GM21619 (cell line): ENCODE measurements at regions not wholly inside any gene's neighbourhood (a gene's known extent, or its start where the extent isn't known, plus 50 kb on each side); places are given as distances from the start of the nearest gene placed in this dataset.

Experiments
- ATAC-seq: cut with Tn5 transposase; IDR thresholded peaks from one replicate; pipeline ENCODE4 v1.9.1; 2021; ENCODE audit not compliant: unreplicated experiment

DNA sequence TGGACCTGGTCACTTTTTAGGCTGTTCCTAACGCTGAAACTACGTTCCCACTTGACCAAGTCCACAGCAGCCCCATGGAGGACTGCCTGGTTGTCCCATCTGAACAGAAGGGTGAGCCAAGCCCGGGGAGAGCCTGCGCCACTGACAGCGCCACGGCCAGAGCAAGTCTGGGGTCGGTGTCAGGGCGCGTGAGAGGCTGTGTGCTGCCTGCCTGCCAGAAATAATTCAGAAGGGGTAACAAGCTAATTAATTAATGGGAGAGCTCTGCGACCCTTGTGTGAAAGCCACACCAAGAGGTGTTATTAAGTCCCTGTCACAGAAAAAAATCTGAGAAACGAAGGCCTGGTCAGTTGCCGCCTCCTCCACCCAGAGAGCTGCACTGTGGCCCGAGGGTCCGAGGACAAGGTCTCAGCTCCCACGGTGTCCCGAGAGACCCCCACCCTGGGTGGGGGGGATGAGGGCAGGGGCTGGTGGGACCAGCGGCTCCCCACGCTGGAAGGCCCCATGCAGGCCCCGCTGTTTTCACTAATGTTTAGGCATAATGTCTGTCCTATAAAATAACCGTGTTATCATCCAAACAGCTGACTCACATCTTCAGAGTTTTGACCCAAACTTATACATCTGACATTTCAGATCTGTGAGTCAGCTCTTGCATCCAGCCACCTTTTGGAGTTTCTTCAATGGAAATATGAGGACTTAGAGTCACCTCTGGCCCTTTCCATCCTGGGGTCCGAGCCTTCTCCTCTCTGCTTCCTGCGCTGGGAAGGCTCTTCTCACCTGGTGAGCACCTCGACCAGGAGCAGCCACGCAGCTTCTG lies 58.5 kb downstream of the DLL1 start:
- ATAC-seq = no peak

- ATAC-seq = no peak
These were observed 59.3 kb downstream of the DLL1 start for GRCh38 chr6:170231293-170232185.

DNA sequence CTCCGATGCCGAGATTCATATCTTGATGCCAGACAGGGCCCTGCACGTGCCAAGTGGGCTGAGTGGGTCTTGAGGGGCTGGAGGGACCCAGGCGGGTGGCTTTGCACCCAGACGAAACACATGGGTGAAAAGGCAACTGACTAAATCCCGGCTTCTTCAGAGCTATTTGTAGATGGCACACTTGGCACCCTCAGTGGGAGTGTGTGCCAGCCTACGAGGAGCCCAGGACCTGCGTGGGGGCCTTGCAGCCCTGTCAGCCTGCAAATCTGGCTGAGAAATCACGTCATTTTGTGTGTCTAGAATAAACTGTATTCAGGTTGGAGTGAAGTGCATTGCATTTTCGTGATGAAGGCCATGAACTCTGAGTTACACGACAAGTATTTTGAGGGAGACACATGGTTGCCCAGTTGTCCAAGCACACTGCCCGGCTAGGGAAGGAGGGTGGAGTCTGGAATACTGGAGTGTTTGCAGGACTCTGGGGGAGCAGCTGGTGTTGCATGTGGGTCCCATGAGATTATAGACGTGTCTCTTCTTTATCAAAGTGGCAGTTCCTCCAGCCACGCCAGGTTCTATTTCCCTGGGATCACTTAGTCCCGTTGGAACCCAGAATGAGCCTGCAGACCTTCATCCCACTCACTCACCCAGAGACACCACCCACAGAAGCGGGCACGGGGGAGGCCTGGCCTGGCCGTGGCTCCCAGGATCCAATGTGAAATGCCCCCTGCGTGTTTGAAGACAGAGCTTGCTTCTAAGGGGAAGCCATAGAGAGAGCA lies 60.2 kb downstream of the DLL1 start:
- ATAC-seq = no peak

DNA sequence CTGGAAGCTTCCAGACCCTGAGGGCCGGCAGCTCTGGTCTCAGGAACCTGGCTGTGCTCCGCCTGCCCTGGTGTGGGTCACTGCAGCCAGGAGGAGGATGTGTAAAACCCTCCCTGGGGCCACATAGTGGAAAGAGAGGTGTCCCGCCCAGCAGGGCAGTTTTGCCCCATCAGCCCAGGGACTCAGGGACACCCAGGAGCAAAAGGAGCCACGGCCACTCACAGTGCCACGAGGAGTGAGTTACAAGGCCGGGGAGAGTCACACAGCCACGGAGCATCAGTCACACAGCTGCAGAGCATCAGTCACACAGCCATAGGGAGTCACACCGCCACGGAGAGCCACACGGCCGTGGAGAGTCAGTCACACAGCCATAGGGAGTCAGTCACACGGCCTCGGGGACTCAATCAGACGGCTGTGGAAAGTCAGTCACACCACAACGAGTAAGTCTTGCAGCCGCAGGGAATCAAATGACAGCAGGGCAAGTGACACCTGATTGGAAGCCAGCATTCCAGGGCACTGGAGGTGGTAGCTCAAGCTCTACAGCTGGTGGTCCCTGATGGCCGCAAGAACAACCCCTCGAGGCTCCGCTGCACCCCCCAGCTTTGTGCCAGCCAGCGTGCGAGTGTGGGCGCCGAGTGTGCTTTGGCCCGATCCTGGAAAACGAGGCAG lies 60.9 kb downstream of the DLL1 start:
- ATAC-seq = no peak

DNA sequence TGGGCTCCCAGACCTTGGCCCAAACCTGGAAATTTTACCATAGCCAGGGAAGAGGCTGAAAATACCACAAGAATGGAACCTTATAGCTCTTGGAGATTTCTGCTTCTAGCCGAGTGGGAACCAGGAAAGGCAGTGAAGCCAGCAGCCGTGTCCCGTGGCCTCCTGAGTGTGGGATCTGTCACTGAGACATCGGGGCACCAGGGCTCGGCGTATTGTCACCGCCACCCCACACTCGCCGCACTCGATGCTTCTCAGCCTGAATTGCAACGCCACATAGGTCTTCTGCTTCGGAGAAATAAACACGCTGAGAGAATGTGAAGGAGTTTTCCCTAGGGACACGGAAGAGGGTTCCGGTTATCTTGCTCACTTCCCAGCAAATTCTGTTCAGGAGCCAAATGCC lies 61.5 kb downstream of the DLL1 start:
- no peak for ATAC-seq

GRCh38 chr6:170228946-170229310 lies 62.0 kb downstream of the DLL1 start:
- ATAC-seq = no peak

DNA sequence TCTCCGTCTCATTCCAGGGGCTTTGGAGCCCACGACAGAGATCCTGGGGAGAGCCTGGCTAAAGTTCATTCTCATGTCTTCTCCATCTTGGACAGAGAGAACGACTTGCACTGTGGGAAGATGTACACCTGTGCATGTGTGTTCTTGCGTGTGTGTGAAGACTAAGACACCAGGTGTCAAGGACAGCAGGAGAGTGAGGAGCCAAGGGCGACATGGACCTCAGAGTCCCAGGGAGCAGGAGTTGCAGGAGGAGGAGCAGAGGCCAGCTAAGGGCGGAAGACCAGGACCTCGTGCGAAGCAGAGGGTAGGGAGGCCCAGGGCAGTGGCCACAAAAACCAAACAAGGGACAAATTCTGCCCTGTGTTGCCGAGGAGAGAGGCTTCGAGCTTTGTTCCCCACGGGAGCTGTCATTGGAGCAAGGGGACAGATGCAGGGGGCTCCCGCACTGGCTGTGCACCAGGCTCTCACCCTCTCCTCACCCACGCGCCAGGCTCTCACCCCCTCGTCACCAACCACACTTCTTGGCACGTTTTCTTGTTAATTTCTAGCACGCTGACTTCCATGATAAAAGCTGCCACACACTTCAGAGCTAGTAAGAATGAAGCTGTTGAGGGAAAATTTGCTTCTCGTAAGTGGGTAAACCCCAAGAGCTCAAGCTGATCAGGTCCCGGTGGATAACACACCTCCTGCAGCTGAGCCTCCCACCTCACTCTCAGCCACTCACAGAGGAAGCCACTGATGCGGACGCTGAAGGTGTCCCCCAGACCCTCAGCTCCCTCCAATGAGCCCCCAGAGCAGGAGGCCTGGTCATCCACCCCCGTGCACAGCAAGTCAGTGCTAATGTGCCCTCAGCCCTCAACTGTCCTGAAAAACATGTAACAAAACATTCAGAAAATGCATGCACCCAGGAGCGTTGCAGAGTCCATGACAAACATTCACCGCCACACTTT lies 62.6 kb downstream of the DLL1 start:
- ATAC-seq = no peak

- ATAC-seq = no peak
These were observed 63.3 kb downstream of the DLL1 start for GRCh38 chr6:170227521-170227983.

DNA sequence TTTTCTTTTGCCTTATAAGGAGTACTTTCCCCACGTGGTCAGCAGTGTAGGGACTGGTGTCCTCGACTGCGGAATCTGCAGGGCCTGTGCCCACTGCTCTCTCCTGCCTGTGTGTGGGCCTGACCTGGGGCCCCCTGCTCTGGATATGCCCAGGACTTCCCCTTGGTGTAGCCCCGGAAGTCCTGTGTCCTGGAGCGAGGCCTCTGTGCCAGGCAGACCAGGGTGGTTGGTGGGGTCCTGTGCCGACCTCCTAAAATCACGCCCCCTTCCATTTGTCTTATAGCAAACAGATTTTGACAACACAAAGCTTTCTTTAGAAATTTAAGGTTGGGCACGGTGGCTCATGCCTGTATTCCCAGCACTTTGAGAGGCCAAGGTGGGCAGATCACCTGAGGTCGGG lies 64.2 kb downstream of the DLL1 start:
- ATAC-seq = no peak

DNA sequence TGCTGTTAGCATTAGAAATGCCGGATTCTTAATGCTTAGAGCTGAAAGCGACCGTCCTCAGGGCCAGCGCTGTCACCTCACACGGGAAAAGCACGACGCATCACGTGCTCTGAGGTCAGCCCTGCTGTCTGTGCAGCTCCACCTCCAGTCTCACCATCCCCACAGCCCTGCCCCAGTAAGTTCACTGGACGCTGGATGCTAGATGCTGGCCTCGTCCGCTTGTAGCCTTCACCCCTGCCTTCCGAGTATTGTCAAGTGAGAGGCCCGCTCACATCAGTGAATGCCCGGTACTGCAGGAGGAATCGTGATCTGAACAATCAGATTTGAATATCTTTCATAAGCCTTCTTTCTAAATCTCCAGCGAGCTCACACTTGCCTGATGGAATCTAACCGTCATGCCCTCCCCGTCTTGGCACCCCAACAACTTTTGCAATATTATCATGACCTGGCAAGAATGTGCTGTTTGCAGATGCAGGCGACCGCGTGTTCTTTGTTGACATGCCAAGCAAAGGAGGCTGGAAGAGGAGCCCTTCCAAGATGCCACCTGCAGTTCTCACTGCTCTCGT lies 64.9 kb downstream of the DLL1 start:
- no peak for ATAC-seq

GRCh38 chr6:170224694-170225660 lies 65.9 kb downstream of the DLL1 start:
- no peak for ATAC-seq

GRCh38 chr6:170223718-170224693 lies 66.9 kb downstream of the DLL1 start:
- ATAC-seq = no peak

GRCh38 chr6:170222498-170223471 lies 68.1 kb downstream of the DLL1 start:
- ATAC-seq = no peak

DNA sequence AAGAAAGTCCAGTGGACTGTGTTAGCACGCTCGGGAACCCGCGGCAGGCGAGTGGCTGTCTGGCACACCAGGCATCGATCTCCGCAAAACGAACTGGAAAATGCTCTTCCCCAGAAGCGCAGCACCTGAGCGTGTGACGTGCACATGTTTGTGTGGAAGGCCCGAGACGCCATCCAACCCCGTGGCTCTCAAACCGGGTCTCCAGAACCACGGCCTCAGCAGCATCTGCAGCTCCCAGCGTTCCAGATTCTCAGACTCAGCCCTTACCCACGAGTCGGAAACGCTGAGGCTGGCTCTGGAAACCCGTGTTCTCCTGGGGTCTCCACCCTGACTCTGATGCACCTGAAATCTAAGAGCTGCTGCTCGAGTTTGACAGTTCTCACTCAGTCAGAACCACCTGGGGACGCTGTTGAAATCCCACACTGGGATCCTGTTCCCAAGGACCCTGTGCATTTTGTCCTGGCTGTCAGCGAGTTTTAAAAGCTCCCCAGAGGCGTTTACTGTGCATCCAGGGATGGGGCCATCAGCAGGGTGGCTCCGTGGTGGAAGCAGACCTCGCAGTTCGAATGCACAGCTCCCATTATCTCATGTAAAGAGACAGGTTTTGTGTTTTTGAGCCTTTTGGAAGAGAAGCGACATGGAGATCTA lies 69.0 kb downstream of the DLL1 start:
- no peak for ATAC-seq

DNA sequence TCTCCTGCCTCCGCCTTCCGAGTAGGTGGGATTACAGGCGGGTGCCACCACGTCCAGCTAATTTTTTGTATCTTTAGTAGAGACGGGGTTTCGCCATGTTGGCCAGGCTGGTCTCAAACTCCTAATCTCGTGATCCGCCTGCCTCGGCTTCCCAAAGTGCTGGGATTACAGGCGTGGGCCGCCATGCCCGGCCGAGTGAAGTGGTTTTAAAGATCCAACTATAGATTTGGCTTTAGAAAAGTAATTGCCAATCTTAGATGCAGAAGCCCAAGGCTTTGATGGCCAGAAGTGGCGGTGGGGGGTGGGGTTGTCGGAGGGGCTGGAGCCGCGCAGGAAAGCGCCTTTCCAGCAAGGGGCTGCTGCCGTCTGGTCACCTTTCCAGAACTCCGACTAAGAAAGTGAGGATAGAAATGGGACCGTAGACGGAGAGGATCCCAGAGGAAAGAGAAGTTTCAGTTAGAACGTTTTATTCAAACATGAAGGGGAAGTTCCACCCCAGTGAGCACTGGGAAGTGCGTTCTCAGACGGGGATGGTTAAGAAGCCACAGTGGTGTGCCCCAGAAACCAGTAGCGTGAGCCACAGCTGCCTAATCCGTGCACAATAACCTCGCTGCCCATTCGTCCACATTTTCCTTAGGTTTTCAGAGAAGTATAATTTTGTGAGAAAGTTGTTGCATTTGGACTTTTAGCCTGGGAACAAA lies 69.7 kb downstream of the DLL1 start:
- ATAC-seq = no peak
